SK-N-SH (cell line): ENCODE measurements at regions not wholly inside any gene's neighbourhood (a gene's known extent, or its start where the extent isn't known, plus 50 kb on each side); places are given as distances from the start of the nearest gene placed in this dataset.
"Not testable (repeated sequence)": the region's sequence is repeated elsewhere in the genome, so short reads cannot be mapped to it uniquely, and the experiment has no call there.

ENCODE experiments used
- CTCF ChIA-PET: fragments of 300-600, 350-600 bp; formaldehyde crosslinking; extraction: SDS; loops from one replicate; lab custom pipeline; 2021; lab: Yijun Ruan, JAX
- POLR2A ChIA-PET: fragments of 350-600 bp; sonication (Branson Sonifier 250); formaldehyde crosslinking; extraction: SDS; loops from one replicate; lab custom pipeline; 2020; ENCODE audit warnings: antibody characterized with exemption, inconsistent platforms; lab: Yijun Ruan, JAX
- DNase-seq: peaks from one replicate; pipeline ENCODE4 v3.0.0; 2012
- H2AFZ ChIP-seq: fragments of 200-600 bp; sonication (generic); 2 replicates; pipeline ENCODE4 v1.8.1; 2016; ENCODE audit warnings: antibody characterized with exemption, mild to moderate bottlenecking, low read depth
- H3F3A ChIP-seq: fragments of 200-600 bp; sonication (generic); replicated peaks from 2 replicates; pipeline ENCODE3; 2016; ENCODE audit warnings: antibody characterized with exemption, mild to moderate bottlenecking; ENCODE audit not compliant: insufficient read depth
- H3K27ac ChIP-seq, 2 experiments: fragments of 200-500 bp in 1 of 2; fragments of 200-600 bp in 1 of 2; sonication (Bioruptor generic) in 1 of 2; sonication (generic), shearing (Covaris generic) in 1 of 2; 2 replicates each; pipeline versions ENCODE4 v1.5.1 to v1.6.1; 2014 to 2016; ENCODE audit warnings: low read depth in 2 of 2, inconsistent platforms in 1 of 2, low read length in 1 of 2, mild to moderate bottlenecking in 1 of 2, mixed read lengths in 1 of 2
- H3K27me3 ChIP-seq: fragments of 200-600 bp; sonication (generic), shearing (Covaris generic); 2 replicates; pipeline ENCODE4 v1.6.1; 2016; ENCODE audit warnings: mixed run types; ENCODE audit not compliant: insufficient read depth
- H3K36me3 ChIP-seq, 2 experiments: fragments of 200-500 bp in 1 of 2; fragments of 200-600 bp in 1 of 2; sonication (Bioruptor generic) in 1 of 2; sonication (generic) in 1 of 2; replicated peaks in 1 of 2; 2 replicates each; pipeline versions ENCODE3 to v1.5.1; 2014 to 2016; ENCODE audit warnings: low read length in 1 of 2, mild to moderate bottlenecking in 1 of 2; ENCODE audit not compliant: insufficient read depth in 2 of 2, control insufficient read depth in 1 of 2
- H3K4me1 ChIP-seq, 2 experiments: fragments of 200-500 bp in 1 of 2; fragments of 200-600 bp in 1 of 2; sonication (Bioruptor generic) in 1 of 2; sonication (generic), shearing (Covaris generic) in 1 of 2; 2 replicates each; pipeline versions ENCODE4 v1.5.1 to v1.6.1; 2014 to 2016; ENCODE audit warnings: low read depth in 1 of 2, low read length in 1 of 2, mixed run types in 1 of 2; ENCODE audit not compliant: insufficient read depth in 2 of 2, control insufficient read depth in 1 of 2
- H3K4me2 ChIP-seq: fragments of 200-600 bp; sonication (generic), shearing (Covaris generic); 2 replicates; pipeline ENCODE4 v1.6.1; 2017; ENCODE audit warnings: mixed run types
- H3K4me3 ChIP-seq, 2 experiments: fragments of 200-500 bp in 1 of 2; fragments of 200-600 bp in 1 of 2; sonication (Bioruptor generic) in 1 of 2; sonication (generic), shearing (Covaris generic) in 1 of 2; 2 replicates each; pipeline versions ENCODE4 v1.5.1 to v1.8.1; 2014 to 2016; ENCODE audit warnings: low read depth in 2 of 2, inconsistent platforms in 1 of 2, low read length in 1 of 2, mild to moderate bottlenecking in 1 of 2, mixed read lengths in 1 of 2, moderate library complexity in 1 of 2
- H3K79me2 ChIP-seq: fragments of 200-600 bp; sonication (generic); 2 replicates; pipeline ENCODE4 v1.8.1; 2017; ENCODE audit warnings: mild to moderate bottlenecking; ENCODE audit not compliant: insufficient read depth
- H3K9ac ChIP-seq: fragments of 200-600 bp; sonication (generic); 2 replicates; pipeline ENCODE4 v1.6.1; 2017; ENCODE audit warnings: mixed run types
- H3K9me2 ChIP-seq: fragments of 200-600 bp; sonication (generic); 2 replicates; pipeline ENCODE4 v1.6.1; 2017; ENCODE audit warnings: mixed run types
- H3K9me3 ChIP-seq: fragments of 200-600 bp; sonication (generic); 2 replicates; pipeline ENCODE4 v1.6.1; 2017; ENCODE audit warnings: mixed run types, mild to moderate bottlenecking, moderate library complexity
- H4K20me1 ChIP-seq: fragments of 200-600 bp; sonication (generic); 2 replicates; pipeline ENCODE4 v1.6.1; 2017; ENCODE audit warnings: mild to moderate bottlenecking, mixed run types; ENCODE audit not compliant: insufficient read depth
- ELF1 ChIP-seq: IDR thresholded peaks from 2 replicates; pipeline ENCODE4 v1.4.0; 2012
- EP300 ChIP-seq, 2 experiments: IDR thresholded peaks; 2 replicates each; pipeline versions ENCODE4 v1.4.0 to v1.6.1; 2012; ENCODE audit warnings: borderline replicate concordance in 1 of 2, low read depth in 1 of 2, low read length in 1 of 2
- FOXM1 ChIP-seq: IDR thresholded peaks from 2 replicates; pipeline ENCODE4 v1.4.0; 2012; ENCODE audit warnings: low read depth, mild to moderate bottlenecking
- IRF3 ChIP-seq: fragments of 150-350 bp; IDR thresholded peaks from 2 replicates; pipeline ENCODE4 v1.6.1; 2016; ENCODE audit warnings: mild to moderate bottlenecking, low read depth, low read length
- JUND ChIP-seq: IDR thresholded peaks from 2 replicates; pipeline ENCODE4 v1.4.0; 2012
- MAX ChIP-seq: IDR thresholded peaks from 2 replicates; pipeline ENCODE4 v1.4.0; 2012; ENCODE audit warnings: low read depth
- MEF2A ChIP-seq: IDR thresholded peaks from 2 replicates; pipeline ENCODE4 v1.4.0; 2012; ENCODE audit warnings: low read depth, borderline replicate concordance
- RAD21 ChIP-seq: IDR thresholded peaks from 2 replicates; pipeline ENCODE4 v1.6.1; 2012; ENCODE audit warnings: mild to moderate bottlenecking, low read length
- RFX5 ChIP-seq: IDR thresholded peaks from 2 replicates; pipeline ENCODE4 v1.6.1; 2012; ENCODE audit warnings: mild to moderate bottlenecking, improper control_type of control experiment, low read length
- SMC3 ChIP-seq: IDR thresholded peaks from 2 replicates; pipeline ENCODE4 v1.6.1; 2012; ENCODE audit warnings: low read depth, low read length, improper control_type of control experiment
- WGBS: methylation state at CpG from one replicate; pipeline ENCODE4 v1.1.6; 2017; ENCODE audit warnings: low lambda C conversion rate; 5-methylcytosine and 5-hydroxymethylcytosine counted together
- TF ChIP-seq, protein P1 (sequence below): fragments of 200-600 bp; sonication (generic); IDR thresholded peaks from 2 replicates; pipeline ENCODE4 v1.6.1; 2017; ENCODE audit warnings: antibody characterized with exemption, mild to moderate bottlenecking, moderate library complexity
- TF ChIP-seq, protein P2 (sequence below): fragments of 150-350 bp; IDR thresholded peaks from 2 replicates; pipeline ENCODE4 v1.6.1; 2017; ENCODE audit warnings: antibody characterized with exemption, low read length, low read depth, borderline replicate concordance

GRCh38 chr15:60179786-60180391 lies 175.8 kb downstream of the FOXB1 start:
- POLR2A ChIA-PET, result no interaction called here
- H3K9me3 ChIP-seq, result no peaks in the 10 kb centered on the region
- no peak overlapping the region; a peak in 1 of 4 replicates for H3K4me3 ChIP-seq
- H3K9me2 ChIP-seq, result no peaks in the 10 kb centered on the region
- no peak overlapping the region for H3K9ac ChIP-seq
- H3K27ac ChIP-seq, result no peak overlapping the region
- H4K20me1 ChIP-seq, result no peaks in the 10 kb centered on the region
- DNase-seq, result peak; percentile 26
- TF ChIP-seq RFX5, result no peak
- TF ChIP-seq SMC3, result peak; percentile 63
- no peak for TF ChIP-seq IRF3
- no peak for TF ChIP-seq EP300 (IDR thresholded peaks at IDR 0.05; ENCODE audit: borderline replicate concordance in 1 of 2, low read depth in 1 of 2, low read length in 1 of 2)
- no peak for TF ChIP-seq MAX
- TF ChIP-seq MEF2A, result no peak
- TF ChIP-seq FOXM1, result no peak
- TF ChIP-seq JUND, result no peak
- no peak for TF ChIP-seq ELF1
- TF ChIP-seq, protein P1, sequence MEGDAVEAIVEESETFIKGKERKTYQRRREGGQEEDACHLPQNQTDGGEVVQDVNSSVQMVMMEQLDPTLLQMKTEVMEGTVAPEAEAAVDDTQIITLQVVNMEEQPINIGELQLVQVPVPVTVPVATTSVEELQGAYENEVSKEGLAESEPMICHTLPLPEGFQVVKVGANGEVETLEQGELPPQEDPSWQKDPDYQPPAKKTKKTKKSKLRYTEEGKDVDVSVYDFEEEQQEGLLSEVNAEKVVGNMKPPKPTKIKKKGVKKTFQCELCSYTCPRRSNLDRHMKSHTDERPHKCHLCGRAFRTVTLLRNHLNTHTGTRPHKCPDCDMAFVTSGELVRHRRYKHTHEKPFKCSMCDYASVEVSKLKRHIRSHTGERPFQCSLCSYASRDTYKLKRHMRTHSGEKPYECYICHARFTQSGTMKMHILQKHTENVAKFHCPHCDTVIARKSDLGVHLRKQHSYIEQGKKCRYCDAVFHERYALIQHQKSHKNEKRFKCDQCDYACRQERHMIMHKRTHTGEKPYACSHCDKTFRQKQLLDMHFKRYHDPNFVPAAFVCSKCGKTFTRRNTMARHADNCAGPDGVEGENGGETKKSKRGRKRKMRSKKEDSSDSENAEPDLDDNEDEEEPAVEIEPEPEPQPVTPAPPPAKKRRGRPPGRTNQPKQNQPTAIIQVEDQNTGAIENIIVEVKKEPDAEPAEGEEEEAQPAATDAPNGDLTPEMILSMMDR, result peak; percentile 88
- TF ChIP-seq, protein P2, sequence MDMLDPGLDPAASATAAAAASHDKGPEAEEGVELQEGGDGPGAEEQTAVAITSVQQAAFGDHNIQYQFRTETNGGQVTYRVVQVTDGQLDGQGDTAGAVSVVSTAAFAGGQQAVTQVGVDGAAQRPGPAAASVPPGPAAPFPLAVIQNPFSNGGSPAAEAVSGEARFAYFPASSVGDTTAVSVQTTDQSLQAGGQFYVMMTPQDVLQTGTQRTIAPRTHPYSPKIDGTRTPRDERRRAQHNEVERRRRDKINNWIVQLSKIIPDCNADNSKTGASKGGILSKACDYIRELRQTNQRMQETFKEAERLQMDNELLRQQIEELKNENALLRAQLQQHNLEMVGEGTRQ, result no peak
- peak; percentile 60 for TF ChIP-seq RAD21
- TF ChIP-seq, all 33 proteins: peak for 3
- no peak overlapping the region for H3K4me2 ChIP-seq
- H3K4me1 ChIP-seq, result no peaks in the 10 kb centered on the region
- CTCF ChIA-PET, result interaction anchor here (0.5 to 2.8 kb wide), 30 partner anchors 9 to 489 kb away, joined by 3 to 19 read pairs (median 3); no protein-coding TSS in a partner anchor
- 36% methylated on average over 2 of the region's 2 CpGs for WGBS
- H3F3A ChIP-seq, result no peaks in the 10 kb centered on the region
- no peaks in the 10 kb centered on the region for H3K79me2 ChIP-seq
- H2AFZ ChIP-seq, result no peak overlapping the region
- H3K27me3 ChIP-seq, result peaks cover 24% of the 10 kb centered on the region
- no peaks in the 10 kb centered on the region for H3K36me3 ChIP-seq

- peaks cover 24% of the 10 kb centered on the region for H3K27me3 ChIP-seq
- H3K27ac ChIP-seq, H3K36me3 ChIP-seq, H3K4me1 ChIP-seq, H3K79me2 ChIP-seq, POLR2A ChIA-PET, H4K20me1 ChIP-seq, H3K9ac ChIP-seq, H3K9me3 ChIP-seq, H3K9me2 ChIP-seq, H3K4me3 ChIP-seq, DNase-seq, H3F3A ChIP-seq, H2AFZ ChIP-seq, H3K4me2 ChIP-seq: not testable (repeated sequence)
- WGBS, result 36% methylated on average over 11 of the region's 11 CpGs
- CTCF ChIA-PET, result interaction anchor here (0.8 to 2.4 kb wide), 2 partner anchors 11 to 457 kb away, joined by 4 to 9 read pairs; no protein-coding TSS in a partner anchor
Observed at GRCh38 chr15:60181957-60182356, 177.8 kb downstream of the FOXB1 start.
